Liver (tissue), 3 donors: ENCODE measurements at regions not wholly inside any gene's neighbourhood (a gene's known extent, or its start where the extent isn't known, plus 50 kb on each side); places are given as distances from the start of the nearest gene placed in this dataset.

ENCODE experiments used
- CTCF ChIP-seq: fragments of 150-350 bp; IDR thresholded peaks from 2 replicates; pipeline ENCODE4 v1.5.1; 2017; ENCODE audit warnings: improper control_type of control experiment, low read depth, low read length; ENCODE audit not compliant: missing input control
- EGR1 ChIP-seq, 2 donors: IDR thresholded peaks; 2 replicates each; pipeline ENCODE4 v1.6.1; 2016 to 2018; ENCODE audit warnings: antibody characterized with exemption in 2 of 2, low read depth in 2 of 2
- FOXA2 ChIP-seq: IDR thresholded peaks from 2 replicates; pipeline ENCODE4 v1.6.1; 2016; ENCODE audit warnings: antibody characterized with exemption
- GABPA ChIP-seq, 2 donors: IDR thresholded peaks in 1 of 2; conservative IDR thresholded peaks in 1 of 2; 2 replicates each; pipeline ENCODE4 v1.6.1; 2016; ENCODE audit warnings: antibody characterized with exemption in 2 of 2, mild to moderate bottlenecking in 1 of 2, moderate library complexity in 1 of 2
- JUND ChIP-seq, 2 donors: IDR thresholded peaks; 2 replicates each; pipeline ENCODE4 v1.6.1; 2016; ENCODE audit warnings: antibody characterized with exemption in 2 of 2
- RAD21 ChIP-seq, 2 donors: IDR thresholded peaks; 2 replicates each; pipeline ENCODE4 v1.6.1; 2016; ENCODE audit warnings: antibody characterized with exemption in 2 of 2, mild to moderate bottlenecking in 2 of 2
- REST ChIP-seq: IDR thresholded peaks from 2 replicates; pipeline ENCODE4 v1.6.1; 2016; ENCODE audit warnings: antibody characterized with exemption, mild to moderate bottlenecking
- RXRA ChIP-seq, 2 donors: IDR thresholded peaks; 2 replicates each; pipeline ENCODE4 v1.6.1; 2017 to 2018; ENCODE audit warnings: antibody characterized with exemption in 2 of 2, mild to moderate bottlenecking in 1 of 2
- SP1 ChIP-seq: IDR thresholded peaks from 2 replicates; pipeline ENCODE4 v1.6.1; 2018; ENCODE audit warnings: antibody characterized with exemption, mild to moderate bottlenecking
- TAF1 ChIP-seq: conservative IDR thresholded peaks from 2 replicates; pipeline ENCODE4 v1.6.1; 2016; ENCODE audit warnings: antibody characterized with exemption, mild to moderate bottlenecking
- YY1 ChIP-seq: IDR thresholded peaks from 2 replicates; pipeline ENCODE4 v1.6.1; 2016; ENCODE audit warnings: antibody characterized with exemption, mild to moderate bottlenecking
- ZBTB33 ChIP-seq: IDR thresholded peaks from 2 replicates; pipeline ENCODE4 v1.6.1; 2016; ENCODE audit warnings: antibody characterized with exemption
- TF ChIP-seq, protein P1 (sequence below): IDR thresholded peaks from 2 replicates; pipeline ENCODE4 v1.6.1; 2016; ENCODE audit warnings: antibody characterized with exemption
- TF ChIP-seq, protein P2 (sequence below): IDR thresholded peaks from 2 replicates; pipeline ENCODE4 v1.6.1; 2016; ENCODE audit warnings: antibody characterized with exemption
- donor health status: healthy.
- donor health status: healthy.

GRCh38 chr7:56219017-56219416, 102.8 kb upstream of the NUPR2 start:
- TF ChIP-seq CTCF (no peak), YY1 (no peak), GABPA (IDR thresholded peaks at IDR 0.05 in 1 of 2, conservative IDR thresholded peaks at IDR 0.05 in 1 of 2) (no peak), SP1 (no peak), RXRA (IDR thresholded peaks at IDR 0.05) (no peak), JUND (IDR thresholded peaks at IDR 0.05) (no peak), REST (no peak), ZBTB33 (no peak), RAD21 (IDR thresholded peaks at IDR 0.05) (no peak), TAF1 (no peak), EGR1 (IDR thresholded peaks at IDR 0.05; ENCODE audit: low read depth in 2 of 2) (no peak), FOXA2 (no peak)
- TF ChIP-seq, protein P1, sequence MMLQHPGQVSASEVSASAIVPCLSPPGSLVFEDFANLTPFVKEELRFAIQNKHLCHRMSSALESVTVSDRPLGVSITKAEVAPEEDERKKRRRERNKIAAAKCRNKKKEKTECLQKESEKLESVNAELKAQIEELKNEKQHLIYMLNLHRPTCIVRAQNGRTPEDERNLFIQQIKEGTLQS, result no peak
- TF ChIP-seq, protein P2, sequence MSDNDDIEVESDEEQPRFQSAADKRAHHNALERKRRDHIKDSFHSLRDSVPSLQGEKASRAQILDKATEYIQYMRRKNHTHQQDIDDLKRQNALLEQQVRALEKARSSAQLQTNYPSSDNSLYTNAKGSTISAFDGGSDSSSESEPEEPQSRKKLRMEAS, result no peak
